GM12878 (cell line): ENCODE measurements at regions not wholly inside any gene's neighbourhood (a gene's known extent, or its start where the extent isn't known, plus 50 kb on each side); places are given as distances from the start of the nearest gene placed in this dataset.

ENCODE experiments used
- ATAC-seq: fragments of 200-7000 bp; cut with Tn5 transposase; 3 replicates; pipeline ENCODE4 v1.9.1; 2020; ENCODE audit warnings: mild to moderate bottlenecking, moderate library complexity
- BruUV-seq: library from RNA; stranded (reverse); fragments of 400-500 nt; replicated peaks from 2 replicates; lab custom pipeline; 2021; lab: Mats Ljungman, UMichigan
- CTCF ChIA-PET: fragments of 300-600 bp; sonication (Branson Sonifier 250); formaldehyde crosslinking; extraction: SDS; loops from one replicate; lab custom pipeline; 2021; ENCODE audit warnings: inconsistent platforms; lab: Yijun Ruan, JAX
- POLR2A ChIA-PET: fragments of 350-600 bp; formaldehyde crosslinking; extraction: SDS; loops from one replicate; lab custom pipeline; 2021; ENCODE audit warnings: inconsistent platforms; lab: Charles Lee
- RAD21 ChIA-PET: fragments of 300-600 bp; sonication (Branson Sonifier 250); formaldehyde crosslinking; loops from one replicate; lab custom pipeline; 2023; ENCODE audit warnings: antibody characterized with exemption; ENCODE audit not compliant: unreplicated experiment; lab: Charles Lee
- SMC1A ChIA-PET: fragments of 300-600 bp; sonication (Branson Sonifier 250); formaldehyde crosslinking; loops from one replicate; lab custom pipeline; 2023; ENCODE audit not compliant: unreplicated experiment, uncharacterized antibody; lab: Charles Lee
- DNase-seq: peaks from one replicate; pipeline ENCODE4 v3.0.0-alpha.2; 2011; ENCODE audit warnings: low read depth, low spot score
- FAIRE-seq: peaks from 3 replicates; lab custom pipeline; 2011; peaks lifted over from hg19 to GRCh38; lab: Jason Lieb, UNC
- H2AFZ ChIP-seq: 2 replicates; pipeline ENCODE4 v1.6.0; 2011; ENCODE audit warnings: low read depth, low read length, control low read depth; ENCODE audit not compliant: control insufficient read depth
- H3K27ac ChIP-seq: 2 replicates; pipeline ENCODE4 v1.5.1; 2011; ENCODE audit warnings: control low read depth; ENCODE audit not compliant: control insufficient read depth, insufficient read depth
- H3K27me3 ChIP-seq, 2 experiments: replicated peaks in 1 of 2; 2 replicates each; pipeline versions ENCODE4 v1.6.0 to v1.6.1; 2011; ENCODE audit warnings: low read length in 1 of 2; ENCODE audit not compliant: control insufficient read depth in 2 of 2, insufficient read depth in 2 of 2
- H3K36me3 ChIP-seq, 2 experiments: 2 replicates each; pipeline ENCODE4 v1.5.1; 2011; ENCODE audit warnings: low read length in 1 of 2; ENCODE audit not compliant: control insufficient read depth in 2 of 2, insufficient read depth in 2 of 2
- H3K4me1 ChIP-seq: 2 replicates; pipeline ENCODE4 v1.6.1; 2011; ENCODE audit warnings: mild to moderate bottlenecking, low read length, moderate library complexity, mixed read lengths; ENCODE audit not compliant: control insufficient read depth, insufficient read depth
- H3K4me2 ChIP-seq: 2 replicates; pipeline ENCODE4 v1.6.0; 2011; ENCODE audit warnings: control low read depth; ENCODE audit not compliant: control insufficient read depth, insufficient read depth
- H3K4me3 ChIP-seq: fragments of 200-600 bp; sonication (generic); 2 replicates; pipeline ENCODE4 v1.5.1; 2016
- H3K79me2 ChIP-seq: 2 replicates; pipeline ENCODE4 v1.6.0; 2011; ENCODE audit warnings: low read length; ENCODE audit not compliant: control insufficient read depth, insufficient read depth
- H3K9ac ChIP-seq: 2 replicates; pipeline ENCODE4 v1.8.0; 2011; ENCODE audit warnings: low read length, control low read depth, mixed read lengths; ENCODE audit not compliant: control insufficient read depth, insufficient read depth
- H3K9me3 ChIP-seq: replicated peaks from 3 replicates; pipeline ENCODE4 v1.5.1; 2011; ENCODE audit warnings: mild to moderate bottlenecking, low read length; ENCODE audit not compliant: control insufficient read depth, insufficient read depth
- H4K20me1 ChIP-seq: 2 replicates; pipeline ENCODE4 v1.6.0; 2011; ENCODE audit not compliant: control insufficient read depth, insufficient read depth
- KAT2A ChIP-seq: conservative IDR thresholded peaks from 2 replicates; pipeline ENCODE4 v1.6.1; 2011; ENCODE audit warnings: low read depth, low read length; ENCODE audit not compliant: control insufficient read depth
- KDM1A ChIP-seq: fragments of 200-600 bp; sonication (generic); IDR thresholded peaks from 2 replicates; pipeline ENCODE4 v1.6.1; 2016; ENCODE audit warnings: borderline replicate concordance
- RAD51 ChIP-seq: fragments of 450-650 bp; IDR thresholded peaks from 2 replicates; pipeline ENCODE4 v1.6.1; 2016; ENCODE audit warnings: moderate library complexity, mild to moderate bottlenecking, inconsistent platforms
- RBBP5 ChIP-seq: fragments of 200-600 bp; sonication (generic); conservative IDR thresholded peaks from 2 replicates; pipeline ENCODE4 v1.6.1; 2016
- RCOR1 ChIP-seq: conservative IDR thresholded peaks from 2 replicates; pipeline ENCODE4 v1.6.1; 2012; ENCODE audit warnings: low read depth, low read length, improper control_type of control experiment
- SP1 ChIP-seq: IDR thresholded peaks from one replicate; pipeline ENCODE4 v1.6.1; 2011; ENCODE audit warnings: low read depth, low read length
- SRF ChIP-seq, 2 experiments: IDR thresholded peaks; 2 replicates each; pipeline ENCODE4 v1.6.1; 2011; ENCODE audit warnings: low read depth in 2 of 2, low read length in 2 of 2, mild to moderate bottlenecking in 1 of 2, moderate library complexity in 1 of 2
- YBX1 ChIP-seq: fragments of 450-650 bp; IDR thresholded peaks from 2 replicates; pipeline ENCODE4 v1.6.1; 2016; ENCODE audit warnings: antibody characterized with exemption
- WGBS: methylation state at CpG from one replicate; pipeline ENCODE4 v1.1.6; 2016; ENCODE audit warnings: low lambda C conversion rate; ENCODE audit not compliant: insufficient replicate concordance, insufficient coverage; ENCODE audit errors: missing lambda C conversion rate; 5-methylcytosine and 5-hydroxymethylcytosine counted together
- in situ Hi-C: fragments of 300-500 bp; cut with MboI; formaldehyde crosslinking; loops from 9 replicates; pipeline ENCODE4 v1.14.3; 2018; ENCODE audit warnings: mixed read lengths
- intact Hi-C: fragments of 100-400 bp; cut with micrococcal nuclease; formaldehyde crosslinking; loops from one replicate; pipeline ENCODE4 v1.14.2; 2022; ENCODE audit not compliant: unreplicated experiment
- TF ChIP-seq, protein P1 (sequence below): fragments of 450-650 bp; IDR thresholded peaks from 2 replicates; pipeline ENCODE4 v1.6.1; 2016; ENCODE audit warnings: mild to moderate bottlenecking, moderate library complexity, borderline replicate concordance
- TF ChIP-seq, protein P2 (sequence below): fragments of 450-650 bp; IDR thresholded peaks from 2 replicates; pipeline ENCODE4 v1.6.1; 2017; ENCODE audit warnings: mild to moderate bottlenecking, moderate library complexity

DNA sequence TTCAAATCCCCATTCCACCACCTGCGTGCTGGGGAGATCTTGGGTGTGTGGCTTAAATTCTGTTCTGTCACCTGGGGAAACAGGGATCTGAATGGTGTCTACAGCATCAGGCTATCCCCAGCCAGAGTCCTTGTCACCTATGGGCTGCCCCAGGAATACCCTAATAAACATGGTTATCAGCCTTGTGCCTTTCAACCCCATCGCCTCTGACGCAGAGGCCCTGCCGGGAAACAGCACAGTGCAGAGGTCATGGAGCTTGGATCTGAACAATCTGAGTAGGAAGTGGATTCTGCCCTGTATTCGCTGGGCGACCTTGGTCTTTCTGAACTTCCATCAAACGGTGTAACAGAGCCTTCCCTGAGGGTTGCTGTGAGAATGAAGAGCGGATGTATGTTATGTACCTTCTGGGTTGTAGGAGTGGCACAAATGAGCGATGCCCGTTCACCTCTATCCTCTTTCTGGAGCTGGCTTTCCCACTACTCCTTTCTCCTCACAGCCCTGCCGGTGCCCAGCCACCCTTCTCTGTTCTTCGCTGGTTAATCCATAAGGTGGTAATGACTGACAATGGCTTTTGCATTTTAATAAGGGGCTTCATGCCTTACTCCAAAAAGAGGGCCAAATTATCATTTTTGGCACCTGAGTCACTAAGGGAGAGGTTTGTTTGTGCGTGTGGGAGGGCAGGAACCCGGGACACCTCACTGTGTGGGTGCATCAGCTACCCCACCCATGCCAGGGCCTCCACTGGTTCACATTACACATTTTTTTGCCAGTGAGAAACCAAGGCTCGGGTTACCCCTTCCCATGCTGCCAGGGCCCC is 256.5 kb downstream of the MYCN start:
- WGBS = 27% methylated on average over 15 of the region's 15 CpGs
- ATAC-seq (no peak), DNase-seq (no peak), FAIRE-seq (no peak)
- in situ Hi-C loops (no loop called here), intact Hi-C loops (no loop called here)
- Histone ChIP-seq H3K4me2 (no peak overlapping the region), H3K79me2 (no peaks in the 10 kb centered on the region), H4K20me1 (no peaks in the 10 kb centered on the region), H3K36me3 (no peaks in the 10 kb centered on the region), H2AFZ (no peak overlapping the region), H3K4me1 (no peaks in the 10 kb centered on the region), H3K27ac (no peak overlapping the region), H3K9me3 (no peaks in the 10 kb centered on the region), H3K9ac (no peak overlapping the region), H3K27me3 (no peaks in the 10 kb centered on the region), H3K4me3 (no peak overlapping the region)
- CTCF ChIA-PET = no interaction called here
- POLR2A ChIA-PET = no interaction called here
- SMC1A ChIA-PET = no interaction called here
- RAD21 ChIA-PET = no interaction called here
- no TSS peak for BruUV-seq
- no peak for TF ChIP-seq RBBP5
- no peak for TF ChIP-seq KDM1A
- no peak for TF ChIP-seq YBX1
- no peak for TF ChIP-seq SP1

DNA sequence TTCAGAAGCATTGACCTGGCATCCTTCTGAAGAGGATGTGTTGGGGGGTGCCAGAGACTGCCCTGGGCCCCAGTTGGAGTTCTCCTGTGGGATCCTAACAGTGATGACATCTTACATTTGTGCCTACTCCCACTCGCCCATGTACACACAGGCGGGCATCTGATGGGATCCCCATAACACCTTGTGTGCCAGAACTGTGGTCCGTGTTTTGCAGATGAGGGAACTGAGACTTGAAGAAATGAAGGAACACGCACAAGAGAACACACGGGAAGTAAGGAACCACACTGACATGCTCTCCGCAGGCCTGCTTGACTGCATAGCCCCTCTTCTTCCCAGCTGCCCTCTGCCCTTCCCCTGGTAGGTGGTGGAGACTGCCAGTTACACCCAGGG is 255.3 kb downstream of the MYCN start:
- DNase-seq (no peak), FAIRE-seq (no peak), ATAC-seq (no peak)
- Histone ChIP-seq H2AFZ (no peak overlapping the region), H3K4me1 (no peaks in the 10 kb centered on the region), H4K20me1 (no peaks in the 10 kb centered on the region), H3K27me3 (no peaks in the 10 kb centered on the region), H3K36me3 (no peaks in the 10 kb centered on the region), H3K79me2 (no peaks in the 10 kb centered on the region), H3K9ac (no peak overlapping the region), H3K27ac (no peak overlapping the region), H3K4me3 (no peak overlapping the region), H3K4me2 (no peak overlapping the region), H3K9me3 (no peaks in the 10 kb centered on the region)
- intact Hi-C loops (no loop called here), in situ Hi-C loops (no loop called here)
- ChIA-PET POLR2A (no interaction called here), CTCF (no interaction called here), RAD21 (no interaction called here), SMC1A (no interaction called here)
- 36% methylated on average over 6 of the region's 6 CpGs for WGBS
- BruUV-seq = no TSS peak
- no peak for TF ChIP-seq RCOR1
- TF ChIP-seq SRF (IDR thresholded peaks at IDR 0.05; ENCODE audit: low read depth in 2 of 2, low read length in 2 of 2) = no peak
- TF ChIP-seq, protein P1, sequence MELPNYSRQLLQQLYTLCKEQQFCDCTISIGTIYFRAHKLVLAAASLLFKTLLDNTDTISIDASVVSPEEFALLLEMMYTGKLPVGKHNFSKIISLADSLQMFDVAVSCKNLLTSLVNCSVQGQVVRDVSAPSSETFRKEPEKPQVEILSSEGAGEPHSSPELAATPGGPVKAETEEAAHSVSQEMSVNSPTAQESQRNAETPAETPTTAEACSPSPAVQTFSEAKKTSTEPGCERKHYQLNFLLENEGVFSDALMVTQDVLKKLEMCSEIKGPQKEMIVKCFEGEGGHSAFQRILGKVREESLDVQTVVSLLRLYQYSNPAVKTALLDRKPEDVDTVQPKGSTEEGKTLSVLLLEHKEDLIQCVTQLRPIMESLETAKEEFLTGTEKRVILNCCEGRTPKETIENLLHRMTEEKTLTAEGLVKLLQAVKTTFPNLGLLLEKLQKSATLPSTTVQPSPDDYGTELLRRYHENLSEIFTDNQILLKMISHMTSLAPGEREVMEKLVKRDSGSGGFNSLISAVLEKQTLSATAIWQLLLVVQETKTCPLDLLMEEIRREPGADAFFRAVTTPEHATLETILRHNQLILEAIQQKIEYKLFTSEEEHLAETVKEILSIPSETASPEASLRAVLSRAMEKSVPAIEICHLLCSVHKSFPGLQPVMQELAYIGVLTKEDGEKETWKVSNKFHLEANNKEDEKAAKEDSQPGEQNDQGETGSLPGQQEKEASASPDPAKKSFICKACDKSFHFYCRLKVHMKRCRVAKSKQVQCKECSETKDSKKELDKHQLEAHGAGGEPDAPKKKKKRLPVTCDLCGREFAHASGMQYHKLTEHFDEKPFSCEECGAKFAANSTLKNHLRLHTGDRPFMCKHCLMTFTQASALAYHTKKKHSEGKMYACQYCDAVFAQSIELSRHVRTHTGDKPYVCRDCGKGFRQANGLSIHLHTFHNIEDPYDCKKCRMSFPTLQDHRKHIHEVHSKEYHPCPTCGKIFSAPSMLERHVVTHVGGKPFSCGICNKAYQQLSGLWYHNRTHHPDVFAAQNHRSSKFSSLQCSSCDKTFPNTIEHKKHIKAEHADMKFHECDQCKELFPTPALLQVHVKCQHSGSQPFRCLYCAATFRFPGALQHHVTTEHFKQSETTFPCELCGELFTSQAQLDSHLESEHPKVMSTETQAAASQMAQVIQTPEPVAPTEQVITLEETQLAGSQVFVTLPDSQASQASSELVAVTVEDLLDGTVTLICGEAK = no peak
- TF ChIP-seq YBX1 = no peak
- TF ChIP-seq, protein P2, sequence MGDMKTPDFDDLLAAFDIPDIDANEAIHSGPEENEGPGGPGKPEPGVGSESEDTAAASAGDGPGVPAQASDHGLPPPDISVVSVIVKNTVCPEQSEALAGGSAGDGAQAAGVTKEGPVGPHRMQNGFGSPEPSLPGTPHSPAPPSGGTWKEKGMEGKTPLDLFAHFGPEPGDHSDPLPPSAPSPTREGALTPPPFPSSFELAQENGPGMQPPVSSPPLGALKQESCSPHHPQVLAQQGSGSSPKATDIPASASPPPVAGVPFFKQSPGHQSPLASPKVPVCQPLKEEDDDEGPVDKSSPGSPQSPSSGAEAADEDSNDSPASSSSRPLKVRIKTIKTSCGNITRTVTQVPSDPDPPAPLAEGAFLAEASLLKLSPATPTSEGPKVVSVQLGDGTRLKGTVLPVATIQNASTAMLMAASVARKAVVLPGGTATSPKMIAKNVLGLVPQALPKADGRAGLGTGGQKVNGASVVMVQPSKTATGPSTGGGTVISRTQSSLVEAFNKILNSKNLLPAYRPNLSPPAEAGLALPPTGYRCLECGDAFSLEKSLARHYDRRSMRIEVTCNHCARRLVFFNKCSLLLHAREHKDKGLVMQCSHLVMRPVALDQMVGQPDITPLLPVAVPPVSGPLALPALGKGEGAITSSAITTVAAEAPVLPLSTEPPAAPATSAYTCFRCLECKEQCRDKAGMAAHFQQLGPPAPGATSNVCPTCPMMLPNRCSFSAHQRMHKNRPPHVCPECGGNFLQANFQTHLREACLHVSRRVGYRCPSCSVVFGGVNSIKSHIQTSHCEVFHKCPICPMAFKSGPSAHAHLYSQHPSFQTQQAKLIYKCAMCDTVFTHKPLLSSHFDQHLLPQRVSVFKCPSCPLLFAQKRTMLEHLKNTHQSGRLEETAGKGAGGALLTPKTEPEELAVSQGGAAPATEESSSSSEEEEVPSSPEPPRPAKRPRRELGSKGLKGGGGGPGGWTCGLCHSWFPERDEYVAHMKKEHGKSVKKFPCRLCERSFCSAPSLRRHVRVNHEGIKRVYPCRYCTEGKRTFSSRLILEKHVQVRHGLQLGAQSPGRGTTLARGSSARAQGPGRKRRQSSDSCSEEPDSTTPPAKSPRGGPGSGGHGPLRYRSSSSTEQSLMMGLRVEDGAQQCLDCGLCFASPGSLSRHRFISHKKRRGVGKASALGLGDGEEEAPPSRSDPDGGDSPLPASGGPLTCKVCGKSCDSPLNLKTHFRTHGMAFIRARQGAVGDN = no peak
- TF ChIP-seq RAD51 = no peak
- TF ChIP-seq KAT2A = no peak
